ENCODE measurements at regions not wholly inside any gene's neighbourhood (a gene's known extent, or its start where the extent isn't known, plus 50 kb on each side); places are given as distances from the start of the nearest gene placed in this dataset.

DNA sequence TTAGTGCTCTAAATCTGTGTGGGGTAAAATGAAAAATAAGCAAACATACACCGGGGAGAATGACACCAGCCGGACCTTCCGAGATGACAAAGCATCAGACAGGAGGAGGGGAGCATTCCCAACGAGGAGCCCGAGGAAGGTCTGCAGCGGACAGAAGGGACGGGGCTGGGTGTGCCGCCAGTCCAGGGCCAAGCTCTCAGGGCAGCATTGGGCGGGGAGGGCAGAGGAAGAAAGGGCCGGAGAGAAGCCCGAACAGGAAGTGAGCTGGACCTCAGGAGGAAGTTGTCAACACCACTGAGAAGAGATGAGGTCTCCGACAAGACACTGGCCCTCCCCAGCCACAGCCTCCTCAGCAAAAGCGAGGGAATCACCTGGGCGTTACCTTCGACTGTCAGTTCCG lies 182.6 kb upstream of the RNF32 start:
- Histone ChIP-seq H3K9me3 (no peaks in the 10 kb centered on the region), H3K4me3 (replicated peaks in 1 of 3) (no peak overlapping the region), H3K4me1 (no peaks in the 10 kb centered on the region), H3K27ac (no peak overlapping the region), H3K27me3 (no peaks in the 10 kb centered on the region), H3K36me3 (no peaks in the 10 kb centered on the region)
- 85 to 86% methylated on average over 16 of the region's 16 CpGs for WGBS, 2 donors
- intact Hi-C loops (cut with DNase I): no loop called here
- TF ChIP-seq POLR2A (IDR thresholded peaks at IDR 0.05): no peak
- TF ChIP-seq, protein P1, sequence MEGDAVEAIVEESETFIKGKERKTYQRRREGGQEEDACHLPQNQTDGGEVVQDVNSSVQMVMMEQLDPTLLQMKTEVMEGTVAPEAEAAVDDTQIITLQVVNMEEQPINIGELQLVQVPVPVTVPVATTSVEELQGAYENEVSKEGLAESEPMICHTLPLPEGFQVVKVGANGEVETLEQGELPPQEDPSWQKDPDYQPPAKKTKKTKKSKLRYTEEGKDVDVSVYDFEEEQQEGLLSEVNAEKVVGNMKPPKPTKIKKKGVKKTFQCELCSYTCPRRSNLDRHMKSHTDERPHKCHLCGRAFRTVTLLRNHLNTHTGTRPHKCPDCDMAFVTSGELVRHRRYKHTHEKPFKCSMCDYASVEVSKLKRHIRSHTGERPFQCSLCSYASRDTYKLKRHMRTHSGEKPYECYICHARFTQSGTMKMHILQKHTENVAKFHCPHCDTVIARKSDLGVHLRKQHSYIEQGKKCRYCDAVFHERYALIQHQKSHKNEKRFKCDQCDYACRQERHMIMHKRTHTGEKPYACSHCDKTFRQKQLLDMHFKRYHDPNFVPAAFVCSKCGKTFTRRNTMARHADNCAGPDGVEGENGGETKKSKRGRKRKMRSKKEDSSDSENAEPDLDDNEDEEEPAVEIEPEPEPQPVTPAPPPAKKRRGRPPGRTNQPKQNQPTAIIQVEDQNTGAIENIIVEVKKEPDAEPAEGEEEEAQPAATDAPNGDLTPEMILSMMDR (IDR thresholded peaks at IDR 0.05): no peak
- no peak for DNase-seq

DNA sequence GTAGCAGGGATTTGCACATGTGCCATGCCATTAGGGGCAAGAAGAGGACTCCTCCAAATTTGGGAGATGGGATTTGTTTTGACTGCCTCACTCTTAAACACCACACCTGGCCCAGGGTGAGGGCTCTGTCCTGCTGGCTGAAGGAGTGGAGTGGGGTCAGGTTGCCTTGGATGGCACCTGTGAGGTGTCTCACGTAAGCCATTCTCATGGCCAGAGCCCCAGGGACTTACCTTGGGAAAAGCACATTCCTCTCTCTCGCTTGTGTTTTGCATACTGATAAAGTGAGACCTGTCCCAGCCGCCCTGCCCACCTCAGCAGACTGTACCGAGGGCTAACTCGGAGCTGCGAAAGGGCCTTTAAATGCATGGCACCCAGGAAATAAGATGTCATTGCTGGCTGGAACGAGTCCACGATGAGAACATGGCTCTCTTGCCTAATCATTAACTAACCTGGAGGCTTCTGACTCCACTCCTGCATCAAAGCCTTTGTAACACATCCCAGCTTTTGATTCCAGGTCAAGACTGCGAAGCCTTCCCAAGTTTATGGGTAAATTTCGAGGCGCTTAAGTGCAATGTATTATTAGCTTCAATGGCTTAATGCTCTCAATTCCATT lies 184.0 kb upstream of the RNF32 start:
- Histone ChIP-seq H3K4me3 (replicated peaks in 1 of 3) (no peak overlapping the region), H3K36me3 (no peaks in the 10 kb centered on the region), H3K27me3 (no peaks in the 10 kb centered on the region), H3K4me1 (no peaks in the 10 kb centered on the region), H3K27ac (no peak overlapping the region), H3K9me3 (no peaks in the 10 kb centered on the region)
- TF ChIP-seq, protein P1 (IDR thresholded peaks at IDR 0.05): no peak
- no peak for TF ChIP-seq POLR2A (IDR thresholded peaks at IDR 0.05)
- DNase-seq: no peak
- 82 to 87% methylated on average over 11 of the region's 11 CpGs for WGBS, 2 donors
- intact Hi-C loops (cut with DNase I): no loop called here

DNA sequence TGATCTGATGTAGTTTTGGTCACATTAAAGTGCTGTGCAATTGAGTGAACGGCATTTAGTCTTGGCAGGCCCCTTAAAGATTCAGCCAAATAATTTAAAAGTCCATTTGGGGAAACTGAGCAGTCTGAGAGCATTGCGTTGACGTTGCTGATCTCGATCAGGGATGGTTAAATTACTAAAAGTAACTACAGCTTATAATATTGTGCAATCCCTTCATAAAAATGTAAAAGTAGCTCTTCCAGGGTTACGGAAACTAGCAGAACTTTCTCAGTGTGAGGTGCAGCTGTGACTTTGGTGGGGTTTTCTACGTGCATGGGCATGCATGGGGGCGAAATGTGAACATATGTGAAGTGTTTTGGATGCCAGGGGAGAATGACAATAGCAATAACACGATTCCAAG lies 184.5 kb upstream of the RNF32 start:
- TF ChIP-seq, protein P1 (IDR thresholded peaks at IDR 0.05): no peak
- TF ChIP-seq POLR2A (IDR thresholded peaks at IDR 0.05): no peak
- WGBS, 2 donors: 81 to 86% methylated on average over 8 of the region's 8 CpGs
- H3K9me3 ChIP-seq: no peaks in the 10 kb centered on the region
- H3K4me3 ChIP-seq (replicated peaks in 1 of 3): no peak overlapping the region
- intact Hi-C loops (cut with DNase I): no loop called here
- no peak overlapping the region for H3K27ac ChIP-seq
- no peaks in the 10 kb centered on the region for H3K27me3 ChIP-seq
- H3K4me1 ChIP-seq: no peaks in the 10 kb centered on the region
- DNase-seq: no peak
- no peaks in the 10 kb centered on the region for H3K36me3 ChIP-seq

DNA sequence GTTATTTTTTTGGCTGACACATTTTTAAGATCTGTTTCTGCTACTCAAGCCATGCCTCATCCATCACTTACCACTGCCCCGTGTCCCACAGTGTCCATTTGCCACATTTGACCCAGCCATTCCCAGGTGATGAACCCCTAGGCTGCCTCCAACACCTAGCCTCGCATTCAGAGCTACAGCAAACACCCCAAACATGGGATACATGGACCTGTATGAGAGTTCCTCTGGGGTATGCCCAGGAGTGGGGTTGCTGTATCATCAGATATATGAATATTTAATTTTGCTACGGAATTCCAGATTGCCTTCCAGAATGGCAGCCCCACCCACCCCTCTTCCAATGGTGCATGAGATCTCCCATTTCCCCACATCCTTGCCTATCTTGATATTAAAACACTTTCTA lies 190.1 kb upstream of the RNF32 start:
- Histone ChIP-seq H3K36me3 (no peaks in the 10 kb centered on the region), H3K27me3 (no peaks in the 10 kb centered on the region), H3K4me1 (no peaks in the 10 kb centered on the region), H3K4me3 (replicated peaks in 1 of 3) (no peak overlapping the region), H3K27ac (no peak overlapping the region), H3K9me3 (no peaks in the 10 kb centered on the region)
- 92 to 93% methylated on average over 3 of the region's 3 CpGs for WGBS, 2 donors
- intact Hi-C loops (cut with DNase I): no loop called here
- no peak for DNase-seq
- TF ChIP-seq, protein P1 (IDR thresholded peaks at IDR 0.05): no peak
- no peak for TF ChIP-seq POLR2A (IDR thresholded peaks at IDR 0.05)

DNA sequence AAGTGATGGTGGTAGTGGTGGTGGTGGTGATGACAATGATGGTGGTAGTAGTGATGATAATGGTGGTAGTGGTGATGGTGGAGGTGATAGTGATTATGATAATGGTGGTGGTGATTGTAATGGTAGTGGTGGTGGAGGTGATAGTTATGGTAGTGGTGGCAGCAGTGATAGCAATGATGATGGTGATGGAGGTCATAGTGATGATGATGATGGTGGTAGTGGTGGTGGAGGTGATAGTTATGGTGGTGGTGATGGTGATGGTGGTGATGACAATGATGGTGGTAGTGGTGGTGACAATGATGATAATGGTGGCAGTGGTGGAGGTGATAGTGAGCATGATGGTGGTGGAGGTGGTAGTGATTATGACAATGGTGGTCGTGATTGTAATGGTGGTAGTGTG lies 191.7 kb upstream of the RNF32 start:
- Histone ChIP-seq H3K4me3 (replicated peaks in 1 of 3) (no peak overlapping the region), H3K27ac (no peak overlapping the region), H3K36me3 (no peaks in the 10 kb centered on the region), H3K9me3 (no peaks in the 10 kb centered on the region), H3K4me1 (no peaks in the 10 kb centered on the region), H3K27me3 (no peaks in the 10 kb centered on the region)
- DNase-seq: no peak
- TF ChIP-seq, protein P1 (IDR thresholded peaks at IDR 0.05): no peak
- TF ChIP-seq POLR2A (IDR thresholded peaks at IDR 0.05): no peak
- intact Hi-C loops (cut with DNase I): no loop called here
- 87 to 91% methylated on average over 1 of the region's 1 CpG for WGBS, 2 donors

Measured in thyroid gland (tissue), 4 donors.